ENCODE measurements at regions not wholly inside any gene's neighbourhood (a gene's known extent, or its start where the extent isn't known, plus 50 kb on each side); places are given as distances from the start of the nearest gene placed in this dataset.
"Not testable (repeated sequence)": the region's sequence is repeated elsewhere in the genome, so short reads cannot be mapped to it uniquely, and the experiment has no call there.

- H3K36me3 Mint-ChIP-seq: no peaks in the 10 kb centered on the region
- Histone ChIP-seq H3K4me3 (ENCODE audit: low read depth, low read length) (no peak overlapping the region), H3K27ac (ENCODE audit: insufficient read depth, low read length, poor library complexity, severe bottlenecking) (no peak overlapping the region), H3K27me3 (ENCODE audit: control insufficient read depth, insufficient read depth, low read length) (no peaks in the 10 kb centered on the region), H3K36me3 (ENCODE audit: control insufficient read depth, insufficient read depth, low read length) (no peaks in the 10 kb centered on the region), H3K4me1 (ENCODE audit: control insufficient read depth, insufficient read depth, low read length, poor library complexity, severe bottlenecking) (peaks cover 8% of the 10 kb centered on the region), H3K9me3 (ENCODE audit: control insufficient read depth in 2 of 2, low read length in 2 of 2) (no peaks in the 10 kb centered on the region)
- DNase-seq (peak in 2 of 3 donors; percentile 5 to 47), ATAC-seq (ENCODE audit: low read depth in 2 of 2) (peak in 1 of 2 donors; percentile 22)
- H3K9me3 Mint-ChIP-seq: peaks cover 0 to 6% (median 2%) of the 10 kb centered on the region in 7 donors
- H3K4me3 Mint-ChIP-seq: peak overlapping the region in 1 of 4 donors; percentile 15
- H3K4me1 Mint-ChIP-seq: peaks cover 5 to 26% (median 14%) of the 10 kb centered on the region in 4 donors
- no peaks in the 10 kb centered on the region for H3K27me3 Mint-ChIP-seq
- H3K27ac Mint-ChIP-seq: peak overlapping the region; percentile 45 to 77 (median 64)
Measured at GRCh38 chr3:106317141-106318055, 448.6 kb upstream of the CBLB start.

DNA sequence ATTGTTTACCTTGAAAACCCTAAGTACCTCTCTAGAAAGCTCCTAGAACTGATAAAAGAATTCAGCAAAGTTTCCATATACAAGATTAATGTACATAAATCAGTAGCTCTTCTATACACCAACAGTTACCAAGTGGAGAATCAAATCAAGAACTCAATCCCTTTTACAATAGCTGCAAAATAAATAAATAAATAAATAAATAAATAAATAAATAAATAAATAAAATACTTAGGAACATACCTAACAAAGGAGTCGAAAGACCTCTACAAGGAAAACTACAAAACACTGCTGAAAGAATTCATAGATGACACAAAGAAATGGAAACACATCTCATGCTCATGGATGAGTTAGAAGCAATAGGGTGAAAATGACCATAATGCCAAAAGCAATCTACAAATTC, 452.6 kb upstream of the CBLB start:
- H3K9me3 ChIP-seq (ENCODE audit: control insufficient read depth in 2 of 2, low read length in 2 of 2); H3K27ac Mint-ChIP-seq: not testable (repeated sequence)
- H3K9me3 Mint-ChIP-seq: peaks cover 0 to 20% (median 5%) of the 10 kb centered on the region in 7 donors

DNA sequence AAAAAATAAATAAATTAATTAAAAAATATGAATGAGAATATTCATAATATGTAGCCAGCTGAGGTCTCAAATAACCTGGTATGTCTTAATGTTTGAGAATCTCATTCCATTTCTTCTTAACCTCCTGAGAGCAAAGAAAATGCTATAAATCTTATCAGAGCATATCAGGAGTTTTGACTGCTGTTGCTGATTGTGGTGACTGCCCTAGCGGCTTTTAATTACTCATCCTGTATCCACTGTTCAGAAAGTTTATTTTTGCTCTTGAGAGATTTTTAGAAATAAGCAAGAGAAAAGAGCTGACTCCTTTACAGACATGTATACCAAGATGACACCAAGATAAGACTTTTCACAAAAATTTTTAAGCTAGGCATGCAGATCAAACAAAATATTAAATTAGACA, 454.8 kb upstream of the CBLB start:
- no peak for DNase-seq
- Histone ChIP-seq H3K27me3 (ENCODE audit: control insufficient read depth, insufficient read depth, low read length) (no peaks in the 10 kb centered on the region), H3K27ac (ENCODE audit: insufficient read depth, low read length, poor library complexity, severe bottlenecking) (no peak overlapping the region), H3K36me3 (ENCODE audit: control insufficient read depth, insufficient read depth, low read length) (no peaks in the 10 kb centered on the region), H3K9me3 (ENCODE audit: control insufficient read depth in 2 of 2, low read length in 2 of 2) (peaks cover 0 to 6% of the 10 kb centered on the region in 2 experiments), H3K4me3 (ENCODE audit: low read depth, low read length) (no peak overlapping the region), H3K4me1 (ENCODE audit: control insufficient read depth, insufficient read depth, low read length, poor library complexity, severe bottlenecking) (no peaks in the 10 kb centered on the region)
- no peak for ATAC-seq (ENCODE audit: low read depth in 2 of 2)
- no peak overlapping the region for H3K4me3 Mint-ChIP-seq
- H3K9me3 Mint-ChIP-seq: peaks cover 0 to 20% (median 5%) of the 10 kb centered on the region in 7 donors
- peaks cover 0 to 26% (median 9%) of the 10 kb centered on the region in 4 donors for H3K4me1 Mint-ChIP-seq
- H3K36me3 Mint-ChIP-seq: no peaks in the 10 kb centered on the region
- H3K27me3 Mint-ChIP-seq: no peaks in the 10 kb centered on the region
- H3K27ac Mint-ChIP-seq: no peak overlapping the region

More for the DNA sequence above, 452.6 kb upstream of the CBLB start:
- not testable (repeated sequence) for H3K27me3 ChIP-seq (ENCODE audit: control insufficient read depth, insufficient read depth, low read length); ATAC-seq (ENCODE audit: low read depth in 2 of 2); H3K27me3 Mint-ChIP-seq; H3K36me3 ChIP-seq (ENCODE audit: control insufficient read depth, insufficient read depth, low read length); H3K27ac ChIP-seq (ENCODE audit: insufficient read depth, low read length, poor library complexity, severe bottlenecking); H3K4me3 ChIP-seq (ENCODE audit: low read depth, low read length); H3K36me3 Mint-ChIP-seq; DNase-seq; H3K4me3 Mint-ChIP-seq; H3K4me1 ChIP-seq (ENCODE audit: control insufficient read depth, insufficient read depth, low read length, poor library complexity, severe bottlenecking)
- H3K4me1 Mint-ChIP-seq: peaks cover 5 to 29% (median 15%) of the 10 kb centered on the region in 4 donors

DNA sequence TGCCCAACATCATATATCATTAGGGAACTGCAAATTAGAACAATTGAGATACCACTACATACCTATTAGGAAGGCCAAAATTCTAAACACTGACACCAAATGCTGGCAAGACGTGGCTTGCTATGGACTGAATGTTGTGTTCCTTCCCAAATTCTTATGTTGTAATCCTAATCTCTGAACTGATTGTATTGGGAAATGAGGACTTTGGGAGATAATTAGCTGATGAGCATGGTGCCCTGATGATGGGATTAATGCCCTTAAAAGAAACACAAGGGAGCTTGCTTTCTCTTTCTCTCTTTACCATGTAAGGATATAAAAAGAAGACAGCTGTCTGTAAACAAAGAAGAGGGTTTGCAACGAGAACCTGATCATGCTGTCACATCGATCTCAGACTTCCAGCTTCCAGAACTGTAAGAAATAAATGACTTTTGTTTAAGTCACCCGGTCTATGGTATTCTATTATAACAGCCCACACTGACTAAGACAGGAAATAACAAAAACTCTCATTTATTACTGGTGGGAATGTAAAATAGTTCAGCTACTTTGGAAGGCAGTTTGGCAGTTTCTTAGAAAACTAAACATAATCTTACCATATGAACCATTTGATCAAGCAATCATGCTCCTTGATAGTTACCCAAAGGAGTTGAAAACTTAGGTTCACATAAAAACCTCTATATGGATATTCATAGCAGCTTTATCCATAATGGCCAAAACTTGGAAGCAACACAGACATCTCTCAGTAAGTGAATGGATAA, 458.3 kb upstream of the CBLB start:
- Mint-ChIP-seq H3K9me3 (peaks cover 0 to 19% (median 3%) of the 10 kb centered on the region in 7 donors), H3K27ac (no peak overlapping the region), H3K4me1 (peaks cover 0 to 20% (median 9%) of the 10 kb centered on the region in 4 donors), H3K27me3 (no peaks in the 10 kb centered on the region), H3K4me3 (no peak overlapping the region), H3K36me3 (no peaks in the 10 kb centered on the region)
- H3K4me3 ChIP-seq (ENCODE audit: low read depth, low read length): peak overlapping the region; percentile 16
- H3K27ac ChIP-seq (ENCODE audit: insufficient read depth, low read length, poor library complexity, severe bottlenecking): no peak overlapping the region
- no peaks in the 10 kb centered on the region for H3K4me1 ChIP-seq (ENCODE audit: control insufficient read depth, insufficient read depth, low read length, poor library complexity, severe bottlenecking)
- ATAC-seq (ENCODE audit: low read depth in 2 of 2) (no peak), DNase-seq (no peak)
- no peaks in the 10 kb centered on the region for H3K27me3 ChIP-seq (ENCODE audit: control insufficient read depth, insufficient read depth, low read length)
- no peaks in the 10 kb centered on the region for H3K36me3 ChIP-seq (ENCODE audit: control insufficient read depth, insufficient read depth, low read length)
- H3K9me3 ChIP-seq (ENCODE audit: control insufficient read depth in 2 of 2, low read length in 2 of 2): peaks cover 0 to 6% of the 10 kb centered on the region in 2 experiments

DNA sequence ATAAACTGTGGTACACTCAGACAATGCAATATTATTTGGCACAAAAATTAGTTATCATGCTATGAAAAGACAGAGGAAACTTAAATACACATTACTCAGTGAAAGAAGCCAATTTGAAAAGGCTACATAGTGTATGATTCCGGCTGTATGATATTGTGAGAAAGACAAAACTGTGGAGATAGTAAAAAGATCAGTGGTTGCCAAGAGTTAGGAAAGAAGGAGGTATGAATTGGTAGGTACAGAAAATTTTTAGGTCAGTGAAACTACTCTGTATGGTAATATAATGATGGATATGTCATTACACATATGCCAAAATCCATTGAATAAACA, 458.8 kb upstream of the CBLB start:
- no peak for ATAC-seq (ENCODE audit: low read depth in 2 of 2)
- Mint-ChIP-seq H3K27me3 (no peaks in the 10 kb centered on the region), H3K4me3 (no peak overlapping the region), H3K9me3 (peaks cover 0 to 14% (median 3%) of the 10 kb centered on the region in 7 donors), H3K4me1 (peaks cover 0 to 20% (median 9%) of the 10 kb centered on the region in 4 donors), H3K27ac (no peak overlapping the region), H3K36me3 (no peaks in the 10 kb centered on the region)
- H3K27me3 ChIP-seq (ENCODE audit: control insufficient read depth, insufficient read depth, low read length): no peaks in the 10 kb centered on the region
- DNase-seq: no peak
- peaks cover 0 to 6% of the 10 kb centered on the region in 2 experiments for H3K9me3 ChIP-seq (ENCODE audit: control insufficient read depth in 2 of 2, low read length in 2 of 2)
- no peaks in the 10 kb centered on the region for H3K4me1 ChIP-seq (ENCODE audit: control insufficient read depth, insufficient read depth, low read length, poor library complexity, severe bottlenecking)
- H3K36me3 ChIP-seq (ENCODE audit: control insufficient read depth, insufficient read depth, low read length): no peaks in the 10 kb centered on the region
- H3K4me3 ChIP-seq (ENCODE audit: low read depth, low read length): no peak overlapping the region
- H3K27ac ChIP-seq (ENCODE audit: insufficient read depth, low read length, poor library complexity, severe bottlenecking): no peak overlapping the region

GRCh38 chr3:106328224-106328623, 459.4 kb upstream of the CBLB start:
- Histone ChIP-seq H3K4me3 (ENCODE audit: low read depth, low read length) (no peak overlapping the region), H3K27ac (ENCODE audit: insufficient read depth, low read length, poor library complexity, severe bottlenecking) (no peak overlapping the region), H3K4me1 (ENCODE audit: control insufficient read depth, insufficient read depth, low read length, poor library complexity, severe bottlenecking) (no peaks in the 10 kb centered on the region), H3K27me3 (ENCODE audit: control insufficient read depth, insufficient read depth, low read length) (no peaks in the 10 kb centered on the region), H3K36me3 (ENCODE audit: control insufficient read depth, insufficient read depth, low read length) (no peaks in the 10 kb centered on the region), H3K9me3 (ENCODE audit: control insufficient read depth in 2 of 2, low read length in 2 of 2) (peaks cover 0 to 6% of the 10 kb centered on the region in 2 experiments)
- Mint-ChIP-seq H3K4me3 (no peak overlapping the region), H3K27me3 (no peaks in the 10 kb centered on the region), H3K27ac (no peak overlapping the region), H3K4me1 (peaks cover 0 to 22% (median 9%) of the 10 kb centered on the region in 4 donors), H3K9me3 (peaks cover 0 to 14% (median under 1%) of the 10 kb centered on the region in 7 donors), H3K36me3 (no peaks in the 10 kb centered on the region)
- DNase-seq (no peak), ATAC-seq (ENCODE audit: low read depth in 2 of 2) (no peak)

DNA sequence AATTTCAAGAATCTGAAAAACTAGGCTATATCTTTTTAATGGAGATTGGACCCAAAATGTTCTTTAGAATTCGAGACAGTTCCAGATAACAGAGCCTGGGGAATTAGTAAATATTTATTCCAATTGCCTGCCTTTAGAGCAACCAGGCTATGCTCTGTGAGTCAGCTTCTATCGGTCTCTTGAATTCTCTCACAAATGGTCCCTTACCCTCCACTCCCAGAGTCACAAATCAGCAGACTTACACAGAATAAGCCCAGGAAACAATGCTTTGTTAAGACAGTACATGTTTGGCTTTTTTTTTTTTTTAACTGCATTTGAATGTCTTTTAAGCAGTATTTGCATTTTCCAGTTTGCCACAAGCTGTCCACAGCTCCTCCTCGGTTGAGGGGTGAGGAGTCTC, 460.7 kb upstream of the CBLB start:
- ATAC-seq (ENCODE audit: low read depth in 2 of 2) (no peak), DNase-seq (no peak)
- H3K27ac Mint-ChIP-seq: no peak overlapping the region
- Histone ChIP-seq H3K36me3 (ENCODE audit: control insufficient read depth, insufficient read depth, low read length) (no peaks in the 10 kb centered on the region), H3K4me3 (ENCODE audit: low read depth, low read length) (no peak overlapping the region), H3K27me3 (ENCODE audit: control insufficient read depth, insufficient read depth, low read length) (no peaks in the 10 kb centered on the region), H3K4me1 (ENCODE audit: control insufficient read depth, insufficient read depth, low read length, poor library complexity, severe bottlenecking) (no peaks in the 10 kb centered on the region), H3K27ac (ENCODE audit: insufficient read depth, low read length, poor library complexity, severe bottlenecking) (no peak overlapping the region), H3K9me3 (ENCODE audit: control insufficient read depth in 2 of 2, low read length in 2 of 2) (peaks cover 0 to under 1% of the 10 kb centered on the region in 2 experiments)
- no peaks in the 10 kb centered on the region for H3K36me3 Mint-ChIP-seq
- H3K4me1 Mint-ChIP-seq: peaks cover 0 to 28% (median 12%) of the 10 kb centered on the region in 4 donors
- no peak overlapping the region for H3K4me3 Mint-ChIP-seq
- H3K9me3 Mint-ChIP-seq: peaks cover 0 to 5% (median 0%) of the 10 kb centered on the region in 7 donors
- no peaks in the 10 kb centered on the region for H3K27me3 Mint-ChIP-seq
